ENCODE measurements at regions not wholly inside any gene's neighbourhood (a gene's known extent, or its start where the extent isn't known, plus 50 kb on each side); places are given as distances from the start of the nearest gene placed in this dataset.
"Not testable (repeated sequence)": the region's sequence is repeated elsewhere in the genome, so short reads cannot be mapped to it uniquely, and the experiment has no call there.

GRCh38 chrX:8048466-8048865 is 121.3 kb upstream of the PNPLA4 start:
- no peak for DNase-seq
- Histone ChIP-seq H3K4me3 (no peak overlapping the region), H3K27ac (no peak overlapping the region), H3K4me1 (no peaks in the 10 kb centered on the region), H3K9me3 (no peaks in the 10 kb centered on the region), H3K36me3 (no peaks in the 10 kb centered on the region), H3K27me3 (no peaks in the 10 kb centered on the region)
- TF ChIP-seq CTCF (IDR thresholded peaks at IDR 0.05): no peak
- intact Hi-C loops (cut with DNase I; ENCODE audit: low total_unique reads): no loop called here

DNA sequence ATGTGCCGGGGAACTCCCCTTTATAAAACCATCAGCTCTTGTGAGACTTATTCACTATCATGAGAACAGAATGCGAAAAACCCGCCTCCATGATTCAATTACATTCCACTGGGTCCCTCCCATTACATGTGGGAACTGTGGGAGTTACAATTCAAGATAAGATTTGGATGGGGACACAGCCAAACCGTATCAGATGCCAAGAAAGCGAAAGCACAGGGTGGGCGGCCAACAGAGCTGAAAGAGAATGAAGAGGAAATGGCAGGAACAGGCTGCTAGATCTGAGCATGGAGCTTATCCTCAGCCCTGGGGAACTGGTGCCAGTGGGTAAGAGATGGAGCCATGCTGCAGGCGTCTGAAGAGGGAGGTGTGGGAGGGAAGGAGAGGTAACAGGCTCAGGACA is 117.7 kb upstream of the PNPLA4 start:
- TF ChIP-seq CTCF (IDR thresholded peaks at IDR 0.05): no peak
- no peak for DNase-seq

DNA sequence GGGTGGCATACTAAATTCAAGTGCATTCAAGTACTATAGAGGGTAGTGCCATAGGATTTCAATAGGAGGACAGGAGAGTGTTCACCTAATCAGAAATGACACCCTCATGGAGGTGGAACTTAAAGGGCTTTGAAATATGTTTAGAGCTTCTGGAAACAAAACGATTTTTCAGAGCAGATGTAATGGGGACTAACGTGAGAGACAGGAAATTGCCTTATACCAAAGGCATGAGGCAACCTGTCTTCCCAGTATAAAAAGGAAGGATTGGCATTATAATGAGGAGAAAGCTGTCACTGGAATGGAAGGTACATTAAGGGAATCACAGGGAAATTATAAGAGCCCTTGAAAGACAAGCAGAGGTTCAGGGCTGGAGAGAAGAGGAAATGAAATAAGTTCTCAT is 116.3 kb upstream of the PNPLA4 start:
- no peak overlapping the region for H3K4me3 ChIP-seq
- TF ChIP-seq CTCF (IDR thresholded peaks at IDR 0.05): no peak
- no peaks in the 10 kb centered on the region for H3K4me1 ChIP-seq
- no peak overlapping the region for H3K27ac ChIP-seq
- no peaks in the 10 kb centered on the region for H3K27me3 ChIP-seq
- no peaks in the 10 kb centered on the region for H3K36me3 ChIP-seq
- H3K9me3 ChIP-seq: no peaks in the 10 kb centered on the region
- no peak for DNase-seq
- intact Hi-C loops (cut with DNase I; ENCODE audit: low total_unique reads): no loop called here

More for the DNA sequence above, 117.7 kb upstream of the PNPLA4 start:
- no peaks in the 10 kb centered on the region for H3K27me3 ChIP-seq
- H3K4me3 ChIP-seq: no peak overlapping the region
- no peaks in the 10 kb centered on the region for H3K36me3 ChIP-seq
- H3K27ac ChIP-seq: no peak overlapping the region
- H3K4me1 ChIP-seq: no peaks in the 10 kb centered on the region
- no peaks in the 10 kb centered on the region for H3K9me3 ChIP-seq
- intact Hi-C loops (cut with DNase I; ENCODE audit: low total_unique reads): no loop called here

DNA sequence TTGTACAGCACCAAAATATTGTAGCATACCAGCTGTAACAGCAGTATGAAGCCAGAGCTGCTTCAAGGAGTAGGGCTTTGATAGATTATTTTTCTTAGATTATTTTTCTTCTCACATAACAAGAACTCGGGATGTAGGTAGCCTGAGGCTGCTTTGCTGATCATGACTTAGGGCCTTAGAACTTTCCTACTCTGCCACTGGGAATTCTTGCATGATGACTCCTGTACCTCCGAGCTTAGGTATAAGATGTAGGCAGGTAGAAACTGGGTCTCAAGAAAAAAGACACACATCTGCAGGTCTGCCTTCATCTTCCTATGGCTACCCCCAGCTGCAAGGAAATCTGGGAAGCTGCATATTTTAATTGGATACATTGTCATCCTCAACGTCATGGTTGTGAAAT is 115.9 kb upstream of the PNPLA4 start:
- Histone ChIP-seq H3K36me3 (no peaks in the 10 kb centered on the region), H3K4me1 (no peaks in the 10 kb centered on the region), H3K4me3 (no peak overlapping the region), H3K27me3 (no peaks in the 10 kb centered on the region), H3K9me3 (no peaks in the 10 kb centered on the region), H3K27ac (no peak overlapping the region)
- intact Hi-C loops (cut with DNase I; ENCODE audit: low total_unique reads): no loop called here
- DNase-seq: no peak
- no peak for TF ChIP-seq CTCF (IDR thresholded peaks at IDR 0.05)

- intact Hi-C loops (cut with DNase I; ENCODE audit: low total_unique reads): no loop called here
- Histone ChIP-seq H3K36me3 (no peaks in the 10 kb centered on the region), H3K27ac (no peak overlapping the region), H3K4me1 (no peaks in the 10 kb centered on the region), H3K27me3 (no peaks in the 10 kb centered on the region), H3K4me3 (no peak overlapping the region), H3K9me3 (no peaks in the 10 kb centered on the region)
- TF ChIP-seq CTCF (IDR thresholded peaks at IDR 0.05): no peak
- no peak for DNase-seq
Measured at GRCh38 chrX:8042304-8042703, 115.1 kb upstream of the PNPLA4 start.

DNA sequence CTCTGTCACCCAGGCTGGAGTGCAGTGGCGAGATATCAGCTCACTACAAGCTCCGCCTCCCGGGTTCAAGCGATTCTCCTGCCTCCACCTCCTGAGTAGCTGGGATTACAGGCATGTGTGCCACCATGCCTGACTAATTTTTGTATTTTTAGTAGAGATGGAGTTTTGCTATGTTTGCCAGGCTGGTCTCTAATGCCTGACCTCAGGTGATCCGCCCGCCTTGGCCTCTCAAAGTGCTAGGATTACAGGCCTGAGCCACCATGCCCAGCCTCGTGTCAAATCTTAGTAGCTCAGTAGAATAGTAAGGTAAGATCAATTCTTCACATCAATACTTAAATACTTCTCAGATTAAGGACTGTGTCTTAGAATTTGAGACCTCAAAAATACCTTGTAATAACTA is 112.5 kb upstream of the PNPLA4 start:
- DNase-seq; H3K27ac ChIP-seq; H3K36me3 ChIP-seq; intact Hi-C loops (cut with DNase I; ENCODE audit: low total_unique reads); H3K4me1 ChIP-seq; H3K27me3 ChIP-seq; H3K9me3 ChIP-seq; H3K4me3 ChIP-seq: not testable (repeated sequence)
